Hepatocyte (in vitro differentiated cells): ENCODE measurements at regions not wholly inside any gene's neighbourhood (a gene's known extent, or its start where the extent isn't known, plus 50 kb on each side); places are given as distances from the start of the nearest gene placed in this dataset.

ENCODE experiments used
- DNase-seq: peaks from one replicate; pipeline ENCODE4 v3.0.0-alpha.2; 2016; ENCODE audit warnings: low spot score
- H2AFZ ChIP-seq: fragments of 200-600 bp; sonication (generic); 2 replicates; pipeline ENCODE4 v1.6.0; 2016; ENCODE audit warnings: antibody characterized with exemption, mild to moderate bottlenecking
- H3K27ac ChIP-seq: fragments of 200-600 bp; sonication (generic); 2 replicates; pipeline ENCODE4 v1.5.1; 2016; ENCODE audit warnings: mild to moderate bottlenecking
- H3K27me3 ChIP-seq: fragments of 200-600 bp; sonication (generic); 2 replicates; pipeline ENCODE4 v1.6.1; 2016
- H3K36me3 ChIP-seq: fragments of 200-600 bp; sonication (generic); replicated peaks from 2 replicates; pipeline ENCODE4 v1.5.1; 2016; ENCODE audit warnings: low read depth; ENCODE audit not compliant: insufficient read depth
- H3K4me1 ChIP-seq: fragments of 200-600 bp; sonication (generic); 2 replicates; pipeline ENCODE4 v1.5.1; 2016; ENCODE audit warnings: mild to moderate bottlenecking, moderate library complexity; ENCODE audit not compliant: insufficient read depth
- H3K4me2 ChIP-seq: fragments of 200-600 bp; sonication (generic); 2 replicates; pipeline ENCODE4 v1.6.0; 2016
- H3K4me3 ChIP-seq: fragments of 200-600 bp; sonication (generic); 2 replicates; pipeline ENCODE4 v1.5.1; 2016; ENCODE audit warnings: mild to moderate bottlenecking
- H3K79me2 ChIP-seq: fragments of 200-600 bp; sonication (generic); 2 replicates; pipeline ENCODE4 v1.6.0; 2017; ENCODE audit warnings: mild to moderate bottlenecking
- H3K9me2 ChIP-seq: fragments of 200-600 bp; sonication (generic); replicated peaks from 2 replicates; pipeline ENCODE4 v1.6.0; 2017; ENCODE audit warnings: mild to moderate bottlenecking; ENCODE audit not compliant: insufficient read depth
- H3K9me3 ChIP-seq: fragments of 200-600 bp; sonication (generic); 2 replicates; pipeline ENCODE4 v1.5.1; 2016; ENCODE audit warnings: low read depth, mild to moderate bottlenecking
- H4K20me1 ChIP-seq: fragments of 200-600 bp; sonication (generic); 2 replicates; pipeline ENCODE4 v1.6.0; 2016; ENCODE audit warnings: mild to moderate bottlenecking; ENCODE audit not compliant: insufficient read depth, poor library complexity, severe bottlenecking
- EZH2 ChIP-seq: fragments of 200-600 bp; sonication (generic); IDR thresholded peaks from 2 replicates; pipeline ENCODE4 v1.6.1; 2016; ENCODE audit warnings: antibody characterized with exemption, mild to moderate bottlenecking, borderline replicate concordance
- EZH2phosphoT487 ChIP-seq: fragments of 200-600 bp; sonication (generic); IDR thresholded peaks from one replicate; pipeline ENCODE4 v1.6.1; 2018; ENCODE audit warnings: antibody characterized with exemption, mild to moderate bottlenecking, low read depth, moderate library complexity; ENCODE audit not compliant: unreplicated experiment, severe bottlenecking
- WGBS: methylation state at CpG from one replicate; pipeline ENCODE4 v1.1.6; 2016; ENCODE audit warnings: low lambda C conversion rate; ENCODE audit errors: missing lambda C conversion rate; 5-methylcytosine and 5-hydroxymethylcytosine counted together
- TF ChIP-seq, protein P1 (sequence below): fragments of 200-600 bp; sonication (generic); IDR thresholded peaks from 2 replicates; pipeline ENCODE4 v1.5.1; 2016; ENCODE audit warnings: antibody characterized with exemption, mild to moderate bottlenecking; ENCODE audit not compliant: poor library complexity

DNA sequence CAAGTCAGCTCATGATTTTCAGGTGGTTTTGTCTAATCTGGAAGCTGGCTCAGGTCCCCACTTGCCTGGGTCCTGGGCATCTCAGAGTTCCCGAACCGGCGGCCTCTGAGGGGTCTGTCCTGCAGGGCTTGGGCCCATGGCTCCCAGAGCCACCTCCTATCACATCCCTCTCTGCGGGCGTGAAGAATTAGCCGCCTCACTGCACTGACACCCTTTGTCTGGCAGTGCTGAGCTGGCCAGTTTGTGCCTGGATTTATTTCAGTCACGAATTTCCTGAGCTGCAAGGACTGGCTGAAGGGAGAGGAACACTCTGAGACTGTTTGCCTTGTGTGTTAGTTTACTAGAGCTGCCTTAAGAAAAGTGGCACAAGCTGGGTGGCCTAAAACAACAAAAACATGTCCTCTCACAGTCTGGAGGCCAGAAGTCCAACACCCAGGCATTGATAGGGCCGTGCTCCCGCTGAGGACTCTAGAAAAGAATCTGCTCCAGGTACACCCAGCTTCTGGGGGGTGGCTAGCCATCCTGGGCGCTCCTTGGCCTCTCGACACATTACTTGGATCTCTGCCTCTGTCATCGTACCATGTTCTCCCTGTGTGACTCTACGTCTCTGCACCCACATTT lies 217.5 kb upstream of the DYNLRB2 start:
- H3K4me1 ChIP-seq, result no peaks in the 10 kb centered on the region
- H3K4me3 ChIP-seq, result no peak overlapping the region
- no peaks in the 10 kb centered on the region for H4K20me1 ChIP-seq
- H3K36me3 ChIP-seq, result no peaks in the 10 kb centered on the region
- no peaks in the 10 kb centered on the region for H3K9me2 ChIP-seq
- TF ChIP-seq EZH2phosphoT487, result no peak
- TF ChIP-seq, protein P1, sequence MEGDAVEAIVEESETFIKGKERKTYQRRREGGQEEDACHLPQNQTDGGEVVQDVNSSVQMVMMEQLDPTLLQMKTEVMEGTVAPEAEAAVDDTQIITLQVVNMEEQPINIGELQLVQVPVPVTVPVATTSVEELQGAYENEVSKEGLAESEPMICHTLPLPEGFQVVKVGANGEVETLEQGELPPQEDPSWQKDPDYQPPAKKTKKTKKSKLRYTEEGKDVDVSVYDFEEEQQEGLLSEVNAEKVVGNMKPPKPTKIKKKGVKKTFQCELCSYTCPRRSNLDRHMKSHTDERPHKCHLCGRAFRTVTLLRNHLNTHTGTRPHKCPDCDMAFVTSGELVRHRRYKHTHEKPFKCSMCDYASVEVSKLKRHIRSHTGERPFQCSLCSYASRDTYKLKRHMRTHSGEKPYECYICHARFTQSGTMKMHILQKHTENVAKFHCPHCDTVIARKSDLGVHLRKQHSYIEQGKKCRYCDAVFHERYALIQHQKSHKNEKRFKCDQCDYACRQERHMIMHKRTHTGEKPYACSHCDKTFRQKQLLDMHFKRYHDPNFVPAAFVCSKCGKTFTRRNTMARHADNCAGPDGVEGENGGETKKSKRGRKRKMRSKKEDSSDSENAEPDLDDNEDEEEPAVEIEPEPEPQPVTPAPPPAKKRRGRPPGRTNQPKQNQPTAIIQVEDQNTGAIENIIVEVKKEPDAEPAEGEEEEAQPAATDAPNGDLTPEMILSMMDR, result no peak
- TF ChIP-seq EZH2, result no peak
- no peak overlapping the region for H3K27ac ChIP-seq
- no peaks in the 10 kb centered on the region for H3K27me3 ChIP-seq
- H3K79me2 ChIP-seq, result no peaks in the 10 kb centered on the region
- no peak overlapping the region for H3K4me2 ChIP-seq
- H3K9me3 ChIP-seq, result no peaks in the 10 kb centered on the region
- no peak overlapping the region for H2AFZ ChIP-seq
- DNase-seq, result no peak
- 88% methylated on average over 13 of the region's 13 CpGs for WGBS

DNA sequence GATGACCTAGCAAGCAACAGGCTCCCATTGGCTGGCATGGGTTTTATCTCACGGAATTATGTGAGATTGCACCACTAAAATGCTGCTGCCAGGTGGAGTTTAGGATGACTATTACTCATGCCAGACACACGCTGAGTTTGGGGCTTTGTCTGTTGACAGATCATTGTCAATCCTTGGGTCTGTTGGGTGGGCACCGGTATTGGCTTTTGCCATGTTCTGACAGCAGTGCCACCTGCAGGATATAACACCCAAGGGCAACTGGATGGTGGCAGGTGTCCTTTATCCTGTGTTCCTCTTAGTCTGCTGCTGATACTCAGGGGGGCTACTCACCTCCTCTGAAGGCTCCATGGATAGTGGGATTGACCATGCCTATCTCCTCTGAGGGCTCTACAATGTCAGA lies 221.6 kb upstream of the DYNLRB2 start:
- no peak for DNase-seq
- WGBS, result 91% methylated on average over 3 of the region's 3 CpGs
- H3K36me3 ChIP-seq, result no peaks in the 10 kb centered on the region
- no peak overlapping the region for H3K4me3 ChIP-seq
- no peaks in the 10 kb centered on the region for H3K9me3 ChIP-seq
- H3K27me3 ChIP-seq, result no peaks in the 10 kb centered on the region
- H3K9me2 ChIP-seq, result no peaks in the 10 kb centered on the region
- H3K4me2 ChIP-seq, result no peak overlapping the region
- no peaks in the 10 kb centered on the region for H3K4me1 ChIP-seq
- TF ChIP-seq, protein P1, result no peak
- no peak for TF ChIP-seq EZH2phosphoT487
- TF ChIP-seq EZH2, result no peak
- H4K20me1 ChIP-seq, result no peaks in the 10 kb centered on the region
- no peaks in the 10 kb centered on the region for H3K79me2 ChIP-seq
- H3K27ac ChIP-seq, result no peak overlapping the region
- H2AFZ ChIP-seq, result no peak overlapping the region

DNA sequence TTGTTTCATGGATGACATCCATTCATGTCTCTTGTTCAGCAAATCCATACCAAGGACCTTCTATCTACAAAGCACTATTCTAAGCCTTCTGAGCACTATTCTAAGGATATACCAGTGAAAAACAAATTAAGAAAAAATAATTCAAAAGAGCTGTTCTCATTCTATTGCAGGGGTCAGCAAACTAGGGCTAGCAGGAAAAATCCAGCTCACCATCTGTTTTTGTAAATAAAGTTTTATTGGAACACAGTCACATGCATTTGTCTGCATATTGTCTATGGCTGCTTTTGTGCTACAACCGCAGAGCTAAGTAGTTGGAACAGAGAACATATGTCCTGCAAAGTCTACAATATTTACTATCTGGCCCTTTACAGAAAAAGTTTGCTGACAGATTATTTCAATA lies 222.7 kb upstream of the DYNLRB2 start:
- H3K9me3 ChIP-seq, result no peaks in the 10 kb centered on the region
- no peak overlapping the region for H3K4me2 ChIP-seq
- no peaks in the 10 kb centered on the region for H3K4me1 ChIP-seq
- WGBS, result 100% methylated on average over 1 of the region's 1 CpG
- no peak overlapping the region for H3K4me3 ChIP-seq
- no peaks in the 10 kb centered on the region for H3K27me3 ChIP-seq
- DNase-seq, result no peak
- no peaks in the 10 kb centered on the region for H3K79me2 ChIP-seq
- H4K20me1 ChIP-seq, result no peaks in the 10 kb centered on the region
- no peak overlapping the region for H3K27ac ChIP-seq
- H3K36me3 ChIP-seq, result no peaks in the 10 kb centered on the region
- H3K9me2 ChIP-seq, result no peaks in the 10 kb centered on the region
- TF ChIP-seq, protein P1, result no peak
- no peak overlapping the region for H2AFZ ChIP-seq

DNA sequence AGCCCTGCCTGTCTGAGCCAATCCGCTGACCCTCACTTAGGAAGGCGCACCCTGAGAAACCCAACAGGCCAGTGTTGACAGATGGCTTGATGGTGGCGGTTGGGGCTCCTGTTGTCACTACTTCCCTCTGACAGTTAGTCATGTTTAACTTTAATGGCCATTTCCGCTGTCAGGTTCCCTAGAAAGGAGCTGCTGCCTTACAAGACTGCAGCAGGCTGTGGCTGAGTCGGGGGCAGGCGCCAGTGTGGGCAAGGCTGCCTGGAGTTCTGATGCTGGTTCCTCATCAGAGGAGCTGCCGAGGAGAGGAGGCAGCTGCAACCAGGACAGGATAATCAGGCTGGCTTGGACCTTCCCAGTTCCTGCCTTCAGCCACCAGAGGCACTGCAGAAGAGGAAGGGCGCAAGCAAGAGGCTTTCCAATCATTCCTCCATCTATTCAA lies 223.2 kb upstream of the DYNLRB2 start:
- Histone ChIP-seq H3K4me2 (no peak overlapping the region), H3K4me3 (no peak overlapping the region), H3K27ac (no peak overlapping the region), H3K27me3 (no peaks in the 10 kb centered on the region), H3K36me3 (no peaks in the 10 kb centered on the region), H4K20me1 (no peaks in the 10 kb centered on the region), H3K79me2 (no peaks in the 10 kb centered on the region), H3K9me3 (no peaks in the 10 kb centered on the region), H3K4me1 (no peaks in the 10 kb centered on the region), H2AFZ (no peak overlapping the region), H3K9me2 (no peaks in the 10 kb centered on the region)
- no peak for TF ChIP-seq EZH2
- TF ChIP-seq, protein P1, result peak; percentile 22
- 64% methylated on average over 8 of the region's 8 CpGs for WGBS
- peak; percentile 16 for DNase-seq
